Skin epidermis (tissue), 12 donors: ENCODE measurements at regions not wholly inside any gene's neighbourhood (a gene's known extent, or its start where the extent isn't known, plus 50 kb on each side); places are given as distances from the start of the nearest gene placed in this dataset.
A peak's percentile ranks its signal among the peaks of the same experiment; 100 is the strongest.

Source experiments
- H3K27ac ChIP-seq, 21 experiments: fragments of 200-600 bp; sonication (generic) in 11 of 21; one replicate each; pipeline ENCODE4 v1.5.0; 2020; ENCODE audit warnings: mild to moderate bottlenecking in 3 of 21, inconsistent platforms in 2 of 21, moderate library complexity in 2 of 21
- H3K4me3 ChIP-seq, 7 experiments: fragments of 200-600 bp; sonication (generic) in 2 of 7; one replicate each; pipeline ENCODE4 v1.5.0; 2020; ENCODE audit warnings: inconsistent platforms in 2 of 7, mild to moderate bottlenecking in 2 of 7, moderate library complexity in 1 of 7

DNA sequence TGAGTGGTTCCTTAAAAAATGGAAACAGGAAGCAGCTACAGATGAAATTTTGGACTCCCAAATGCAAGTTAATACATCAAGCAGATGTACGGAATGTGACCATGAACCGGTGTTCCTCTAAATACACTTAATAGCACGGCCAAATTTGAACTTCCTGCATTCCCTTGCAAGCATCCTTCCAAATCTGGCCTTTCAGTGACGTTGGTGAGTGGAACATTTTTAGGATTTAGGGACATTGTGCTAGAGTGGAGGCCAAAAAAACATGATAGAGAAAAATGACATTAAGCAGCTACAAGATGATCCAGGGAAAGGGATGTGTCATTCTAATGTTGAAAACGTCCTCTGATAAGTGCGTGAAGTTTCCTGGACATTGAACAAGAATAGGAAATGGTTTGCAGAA lies 62.1 kb downstream of the CTAGE1 start:
- no peak overlapping the region for H3K27ac ChIP-seq
- H3K4me3 ChIP-seq, result no peak overlapping the region

DNA sequence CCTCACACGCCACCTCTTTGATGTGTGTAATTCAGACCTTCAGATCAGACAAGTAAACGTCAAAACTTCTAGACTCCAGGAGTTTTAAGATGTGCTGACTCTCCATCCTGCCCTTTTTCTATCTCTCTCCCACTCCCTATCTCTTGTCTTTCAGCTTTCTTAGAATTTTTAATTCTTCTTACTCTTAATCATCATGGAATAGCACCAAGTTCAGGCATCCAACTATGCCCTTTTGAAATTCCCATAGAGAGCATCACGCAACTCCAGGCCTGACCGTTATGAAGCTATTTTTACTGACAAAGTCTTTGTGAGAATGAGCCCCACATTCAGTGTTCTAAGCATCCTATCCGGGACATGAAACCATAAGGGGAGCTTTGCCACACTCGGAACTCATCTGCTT lies 62.6 kb downstream of the CTAGE1 start:
- no peak overlapping the region for H3K27ac ChIP-seq

DNA sequence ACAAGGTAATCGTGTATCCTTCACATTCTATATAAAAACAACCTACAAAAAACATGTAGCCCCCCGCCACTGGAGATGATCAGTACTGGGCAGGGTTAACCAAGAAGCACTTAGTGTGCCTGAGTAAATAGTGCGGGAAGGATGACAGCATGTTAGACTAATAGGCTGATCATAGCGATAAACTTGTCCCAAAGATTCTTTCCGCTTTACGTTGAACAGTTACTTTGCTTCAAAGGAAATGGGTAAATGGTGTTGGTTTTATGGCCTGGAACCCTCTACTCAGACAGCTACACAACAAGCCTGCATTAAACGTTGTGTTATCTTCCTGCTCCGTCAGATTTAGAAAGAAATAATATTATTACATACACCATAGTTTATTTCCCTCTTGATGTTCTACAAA lies 67.7 kb downstream of the CTAGE1 start:
- Histone ChIP-seq H3K27ac (no peak overlapping the region), H3K4me3 (no peak overlapping the region)

More for the DNA sequence above, 62.6 kb downstream of the CTAGE1 start:
- H3K4me3 ChIP-seq, result no peak overlapping the region

DNA sequence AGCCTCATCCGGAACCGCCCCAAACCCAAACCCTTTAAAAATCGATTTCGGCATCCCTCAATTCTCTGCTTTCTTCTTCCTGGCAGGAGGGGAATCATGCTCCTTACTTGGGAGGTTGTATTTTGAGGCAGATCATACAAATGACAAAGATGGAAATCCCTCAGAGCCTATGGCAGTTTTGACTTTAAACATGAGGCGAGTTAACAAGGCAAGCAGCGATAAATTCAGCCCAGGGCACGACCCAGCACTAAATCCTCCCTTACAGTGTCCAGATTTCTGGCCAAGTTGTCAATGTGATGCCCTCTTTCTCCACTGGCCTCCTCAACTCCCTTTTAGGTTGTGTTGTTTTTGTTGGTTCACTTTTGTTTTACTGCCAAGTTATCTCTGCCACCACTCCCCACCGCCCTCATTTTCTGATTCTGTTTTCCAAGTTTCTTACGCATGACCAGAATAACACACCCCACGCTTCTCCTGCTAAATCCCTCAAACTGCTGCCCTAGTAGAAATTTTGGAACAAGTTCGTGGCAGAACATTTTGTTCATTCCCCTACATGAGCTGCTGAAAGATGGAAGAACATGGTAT lies 68.3 kb downstream of the CTAGE1 start:
- Histone ChIP-seq H3K27ac (peak overlapping the region in 4 of 21 experiments; percentile 36 to 63 (median 47)), H3K4me3 (peak overlapping the region in 4 of 7 experiments; percentile 19 to 43 (median 28))

DNA sequence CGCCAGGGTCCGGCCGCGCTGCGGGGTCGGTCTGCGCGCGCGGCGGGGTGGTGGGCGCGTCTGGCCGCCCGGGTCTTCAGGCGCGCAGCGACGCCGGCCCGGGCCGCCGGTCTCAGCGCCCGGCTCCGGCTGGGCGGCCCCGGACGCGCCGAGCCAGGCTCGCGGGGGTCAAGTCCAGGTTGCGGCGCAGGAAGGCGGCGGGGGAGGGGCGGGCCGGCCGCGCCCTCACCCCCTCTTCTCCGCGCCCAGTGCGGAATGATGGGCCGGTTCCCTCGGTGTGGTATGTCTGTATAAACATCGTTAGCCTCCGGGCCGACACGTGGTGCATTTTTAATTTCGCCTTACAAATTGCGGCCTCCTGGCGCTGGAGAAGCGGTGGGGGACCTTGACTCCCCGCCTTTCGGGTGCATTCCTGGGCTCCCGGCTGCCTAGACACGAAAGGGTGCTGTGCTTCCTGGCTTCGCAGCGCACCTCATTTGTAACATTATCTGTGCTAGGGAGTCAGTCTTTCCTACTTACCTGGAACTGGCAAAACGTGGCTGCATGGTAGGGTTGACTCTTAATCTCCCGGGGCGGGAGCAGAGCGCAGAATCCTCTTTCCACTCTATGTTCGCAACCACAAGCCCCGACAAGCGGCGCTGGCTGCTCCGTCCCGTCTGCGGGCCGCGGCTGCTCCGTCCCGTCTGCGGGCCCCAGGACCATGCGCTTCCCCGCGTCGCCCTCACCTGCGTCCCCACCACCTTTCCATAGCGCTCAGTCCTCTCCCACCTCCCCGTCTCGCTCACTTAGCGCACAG lies 69.0 kb downstream of the CTAGE1 start:
- Histone ChIP-seq H3K27ac (peak overlapping the region in 10 of 21 experiments; percentile 5 to 69 (median 54)), H3K4me3 (peak overlapping the region in 6 of 7 experiments; percentile 4 to 43 (median 19))

DNA sequence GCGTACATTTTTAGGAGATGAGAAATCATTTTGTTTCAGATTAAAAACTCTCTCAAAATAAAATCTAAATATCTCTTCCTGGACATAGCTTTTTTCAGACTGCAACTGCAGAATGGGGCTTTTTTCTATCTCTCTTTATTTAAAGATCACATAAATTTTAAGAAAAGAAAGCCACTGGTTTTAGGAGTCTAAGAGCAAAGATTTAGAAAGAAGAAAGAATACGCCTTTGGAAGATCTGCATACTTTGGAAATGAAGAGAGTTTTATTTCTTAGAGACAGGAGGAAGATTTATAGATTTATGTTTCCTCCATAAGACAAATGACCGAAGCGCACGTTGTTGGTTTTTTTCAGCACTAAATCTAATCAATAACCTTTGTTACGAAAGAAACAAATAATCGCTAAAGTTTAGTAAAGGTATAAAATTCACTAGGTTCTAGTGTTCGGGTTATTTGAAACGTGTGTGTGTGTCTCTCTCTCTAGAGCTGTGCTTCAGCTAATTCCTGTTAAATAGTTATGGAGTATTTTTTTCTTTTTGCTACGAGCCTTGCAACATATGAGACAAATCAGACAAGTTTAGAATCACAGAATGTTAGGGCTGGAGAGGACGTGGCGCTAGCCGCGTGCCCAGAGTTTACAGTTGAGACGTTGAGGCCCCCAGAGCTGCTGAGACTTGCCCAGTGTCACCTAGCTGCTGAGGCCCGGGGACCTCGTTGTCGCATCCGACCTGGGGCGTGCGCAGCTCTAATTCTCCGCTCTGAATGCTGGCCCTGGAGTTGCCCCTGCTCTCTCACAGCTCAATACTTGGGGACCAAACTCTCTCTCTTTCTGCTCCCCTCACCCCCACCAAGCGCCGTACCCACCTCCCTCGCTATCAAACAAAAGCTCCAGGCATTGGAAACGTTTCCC lies 69.9 kb downstream of the CTAGE1 start:
- Histone ChIP-seq H3K4me3 (peak overlapping the region in 4 of 7 experiments; percentile 19 to 43 (median 28)), H3K27ac (peak overlapping the region in 7 of 21 experiments; percentile 3 to 69 (median 52))

DNA sequence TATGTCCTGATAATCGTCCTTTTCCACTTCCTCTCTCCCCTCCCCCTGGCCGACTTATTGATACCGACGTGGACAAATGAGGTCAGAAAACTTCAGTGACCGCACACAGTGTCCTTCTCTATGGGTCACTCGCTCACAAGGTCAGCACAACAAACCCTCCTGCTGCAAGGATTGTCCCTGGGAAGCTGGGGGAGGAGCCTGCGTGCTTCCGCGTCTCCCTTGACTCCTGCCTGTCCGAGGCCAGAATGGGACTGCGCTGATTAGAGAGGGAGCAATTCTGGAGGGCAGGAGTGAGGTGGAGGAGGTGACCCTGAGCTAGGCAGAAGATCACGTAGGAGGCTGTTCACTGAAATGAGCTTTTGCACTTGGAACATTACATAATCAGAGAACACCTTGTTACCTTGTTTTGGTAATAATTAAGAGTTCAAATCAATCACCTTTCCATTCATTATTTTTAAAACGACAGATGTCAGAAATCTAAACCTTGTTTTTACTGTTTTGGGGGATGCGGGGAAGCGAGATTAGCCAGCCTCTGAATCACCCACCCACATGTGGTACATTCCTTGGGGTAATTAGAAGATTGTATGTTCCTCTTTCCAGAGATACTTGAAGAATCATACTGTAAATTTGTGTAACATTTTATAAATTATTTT lies 70.6 kb downstream of the CTAGE1 start:
- peak overlapping the region in 7 of 21 experiments; percentile 3 to 75 (median 27) for H3K27ac ChIP-seq
- H3K4me3 ChIP-seq, result no peak overlapping the region

DNA sequence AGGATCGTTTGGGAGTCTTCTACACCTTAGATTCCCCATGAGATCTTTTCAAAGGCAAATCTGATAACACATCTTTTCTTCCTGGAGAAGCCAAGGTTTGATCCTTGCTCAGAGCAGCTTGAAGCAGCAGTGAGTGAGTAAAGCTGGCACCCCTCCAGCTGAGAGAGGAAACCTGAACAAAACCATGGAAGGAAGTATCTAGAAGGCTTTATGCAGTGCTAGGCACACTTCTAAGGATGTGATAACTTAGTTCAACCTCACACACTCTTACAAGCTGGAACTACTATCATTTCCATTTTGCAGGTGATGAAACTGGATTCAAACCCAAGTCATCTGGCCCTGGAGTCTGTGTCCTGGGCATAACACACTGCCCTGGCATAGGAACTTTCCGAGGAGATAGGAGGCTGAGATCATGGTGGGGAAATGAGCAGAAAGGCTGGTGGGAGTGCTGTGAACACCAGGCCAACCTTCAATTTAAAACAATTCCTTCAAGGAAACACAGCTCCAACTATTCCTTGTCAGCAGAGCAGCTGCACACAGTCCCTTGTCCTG lies 71.2 kb downstream of the CTAGE1 start:
- peak overlapping the region in 6 of 21 experiments; percentile 6 to 75 (median 30) for H3K27ac ChIP-seq

DNA sequence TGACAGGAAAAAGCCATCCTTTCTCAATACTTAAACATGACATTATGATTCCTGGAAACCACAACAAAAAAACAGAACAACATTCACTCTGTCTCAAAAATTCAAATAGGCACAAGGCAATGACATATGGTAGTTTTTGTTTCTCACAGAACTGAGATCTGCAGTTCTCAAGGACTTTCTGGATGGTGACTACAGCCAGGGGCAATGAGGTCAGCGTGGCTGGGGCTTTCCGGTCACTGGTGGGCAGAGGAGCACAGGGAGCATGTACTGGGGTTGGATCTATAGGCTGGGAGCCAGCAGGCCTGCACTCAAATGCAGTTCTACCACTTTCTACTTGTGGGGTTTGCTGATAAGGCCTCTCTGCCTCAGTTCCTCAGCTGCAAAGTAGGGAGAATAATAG lies 72.0 kb downstream of the CTAGE1 start:
- Histone ChIP-seq H3K4me3 (no peak overlapping the region), H3K27ac (peak overlapping the region in 4 of 21 experiments; percentile 3 to 75 (median 67))

More for the DNA sequence above, 71.2 kb downstream of the CTAGE1 start:
- no peak overlapping the region for H3K4me3 ChIP-seq

DNA sequence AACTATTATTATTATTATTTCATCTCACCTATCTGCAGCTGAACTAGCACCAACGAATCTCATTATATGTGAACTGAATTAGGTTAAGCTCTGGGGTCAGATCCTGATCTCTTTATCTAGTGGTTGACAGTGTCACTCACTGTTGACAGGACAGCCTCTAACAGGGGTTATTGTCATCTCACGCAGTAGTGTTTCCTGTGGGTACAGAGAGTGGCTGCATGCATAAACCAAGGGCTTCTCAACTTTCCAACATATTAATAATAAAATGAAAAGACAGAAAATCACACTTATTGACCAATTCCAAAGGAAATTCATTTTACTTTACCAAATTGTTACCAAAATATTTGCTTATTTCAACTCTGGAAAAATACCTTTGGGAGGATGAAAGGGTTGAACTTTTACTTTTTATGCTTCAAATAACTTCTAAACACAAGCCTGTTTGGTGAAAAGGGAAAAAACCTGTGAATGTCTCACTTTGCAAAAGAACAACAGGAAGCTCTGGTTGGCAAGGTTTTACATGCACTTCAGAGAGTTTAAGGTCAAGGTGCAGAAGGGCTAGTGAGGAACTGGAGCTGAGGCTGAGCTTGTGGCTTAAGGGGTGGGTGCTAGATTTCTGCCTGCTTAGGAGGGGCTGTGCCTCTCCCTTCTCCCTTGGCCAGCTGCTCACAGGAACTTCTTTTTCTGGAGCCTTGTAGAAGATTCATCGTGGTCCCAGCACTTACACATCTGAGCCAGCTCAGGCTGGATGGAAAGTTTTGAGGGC lies 72.6 kb downstream of the CTAGE1 start:
- Histone ChIP-seq H3K27ac (peak overlapping the region in 3 of 21 experiments; percentile 3 to 75 (median 66)), H3K4me3 (no peak overlapping the region)

DNA sequence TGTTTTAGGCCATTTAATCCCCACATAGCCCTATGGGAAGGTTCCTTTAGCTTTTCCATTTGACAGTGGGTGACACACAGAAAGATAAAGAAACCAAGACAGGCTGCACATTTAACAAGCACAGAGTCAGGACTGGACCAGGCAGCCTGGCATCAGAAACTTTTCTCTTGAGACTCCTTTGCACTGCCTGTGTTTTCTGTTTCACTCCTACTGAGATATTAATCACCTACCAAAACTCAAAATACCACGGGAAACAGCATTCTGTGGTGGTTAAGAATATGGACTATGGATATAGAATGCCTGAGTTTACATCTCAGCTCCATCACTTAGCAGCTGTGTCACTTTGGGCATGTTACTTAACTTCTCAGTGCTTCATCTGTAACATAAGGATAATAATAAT lies 73.3 kb downstream of the CTAGE1 start:
- Histone ChIP-seq H3K27ac (peak overlapping the region in 3 of 21 experiments; percentile 1 to 61 (median 60)), H3K4me3 (no peak overlapping the region)

DNA sequence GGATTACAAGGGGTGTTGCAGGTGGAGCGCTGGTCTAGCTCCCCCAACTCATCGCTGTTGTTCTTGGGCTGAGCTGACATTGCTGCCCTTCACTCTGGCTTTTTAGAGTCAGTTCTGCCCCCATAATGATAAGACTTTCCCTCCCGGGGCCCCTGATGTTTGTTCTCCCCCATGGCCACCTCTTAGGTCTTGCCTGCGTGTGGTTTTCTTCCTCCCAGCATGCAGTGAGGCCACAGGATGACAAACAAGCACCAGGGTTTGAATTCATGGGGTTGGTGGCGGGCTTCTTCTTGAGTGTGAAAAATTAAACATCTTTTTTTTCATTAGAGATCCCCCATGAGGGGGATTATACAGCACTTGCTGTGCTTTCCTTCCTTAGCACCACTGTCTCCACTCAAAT lies 74.1 kb downstream of the CTAGE1 start:
- H3K27ac ChIP-seq, result peak overlapping the region in 5 of 21 experiments; percentile 16 to 61 (median 51)
- H3K4me3 ChIP-seq, result no peak overlapping the region

DNA sequence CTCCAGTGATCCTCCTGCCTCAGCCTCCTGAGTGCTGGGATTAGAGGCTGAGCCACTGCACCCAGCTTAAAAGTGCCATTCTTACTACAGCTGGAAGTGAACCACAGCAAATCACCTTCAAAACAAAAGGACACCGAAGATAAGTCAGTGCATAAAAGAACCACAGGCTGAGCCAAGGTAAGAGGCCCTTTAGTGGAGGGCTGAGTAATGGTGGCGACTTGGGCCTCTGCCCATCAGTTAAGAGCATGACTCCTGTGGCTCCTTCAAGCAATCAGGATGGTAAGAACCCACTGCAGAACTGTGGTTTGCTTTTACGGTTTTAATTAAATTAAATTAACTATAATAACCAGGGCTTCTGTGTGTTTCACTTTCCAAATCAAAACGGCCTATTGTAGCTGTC lies 75.1 kb downstream of the CTAGE1 start:
- peak overlapping the region in 1 of 21 experiments; percentile 60 for H3K27ac ChIP-seq
- H3K4me3 ChIP-seq, result no peak overlapping the region

DNA sequence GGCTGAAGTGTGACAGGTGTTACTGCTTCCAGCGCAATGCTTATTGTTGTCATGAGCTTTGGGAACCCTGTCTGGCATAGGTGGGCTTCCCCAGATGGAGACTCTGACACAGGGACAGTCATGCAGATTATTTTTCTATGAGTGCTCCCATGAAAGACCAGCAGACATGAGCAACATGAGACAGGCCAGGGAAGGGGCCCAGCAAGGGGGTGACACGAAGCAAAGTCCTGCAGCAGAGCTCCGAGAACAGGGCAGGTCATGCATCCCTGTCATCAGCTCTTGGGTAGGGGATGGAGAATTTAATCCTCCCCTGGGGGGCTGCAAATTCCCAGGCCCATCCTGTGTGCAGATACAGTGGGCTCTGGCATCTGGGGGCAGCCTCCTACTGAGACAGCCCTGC lies 77.4 kb downstream of the CTAGE1 start:
- Histone ChIP-seq H3K4me3 (no peak overlapping the region), H3K27ac (no peak overlapping the region)

DNA sequence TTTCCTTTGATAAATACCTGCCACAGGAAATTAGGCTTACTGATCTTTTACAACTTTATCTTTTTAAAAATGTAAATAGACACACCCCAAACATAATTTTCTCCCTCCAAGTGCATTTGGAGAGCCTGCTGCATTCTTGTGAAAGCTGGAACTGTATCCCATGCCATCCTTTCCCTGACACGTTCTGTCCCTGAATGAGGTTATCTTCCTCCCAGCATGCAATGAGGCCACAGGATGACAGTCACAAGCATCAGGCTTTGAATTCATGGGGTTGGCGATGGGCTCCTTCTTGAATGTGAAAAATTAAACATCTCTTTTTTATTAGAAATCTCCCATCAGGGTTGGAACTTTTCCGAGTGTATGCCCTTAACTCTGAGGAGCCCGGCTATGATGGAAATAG lies 77.8 kb downstream of the CTAGE1 start:
- Histone ChIP-seq H3K27ac (no peak overlapping the region), H3K4me3 (no peak overlapping the region)

DNA sequence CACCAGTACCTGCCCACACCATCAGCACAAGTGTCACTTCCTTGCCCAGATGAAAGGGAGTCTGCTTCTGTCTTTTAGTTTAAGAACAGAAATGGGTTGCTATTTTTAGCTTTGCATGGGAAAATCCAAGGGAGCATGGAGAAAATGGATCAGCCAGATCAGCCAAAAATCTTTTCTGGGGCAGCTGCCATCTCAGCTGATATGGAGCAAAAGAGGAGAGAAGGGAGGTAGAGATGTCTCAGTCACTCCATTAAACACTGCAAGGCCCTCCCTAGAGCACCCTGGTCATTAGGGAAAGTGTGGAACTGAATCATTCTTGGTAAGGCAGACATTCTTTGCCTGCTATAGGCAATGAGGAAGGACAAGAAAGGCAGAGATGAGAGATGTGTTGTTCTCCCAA lies 79.9 kb downstream of the CTAGE1 start:
- no peak overlapping the region for H3K4me3 ChIP-seq
- peak overlapping the region in 1 of 21 experiments; percentile 14 for H3K27ac ChIP-seq

DNA sequence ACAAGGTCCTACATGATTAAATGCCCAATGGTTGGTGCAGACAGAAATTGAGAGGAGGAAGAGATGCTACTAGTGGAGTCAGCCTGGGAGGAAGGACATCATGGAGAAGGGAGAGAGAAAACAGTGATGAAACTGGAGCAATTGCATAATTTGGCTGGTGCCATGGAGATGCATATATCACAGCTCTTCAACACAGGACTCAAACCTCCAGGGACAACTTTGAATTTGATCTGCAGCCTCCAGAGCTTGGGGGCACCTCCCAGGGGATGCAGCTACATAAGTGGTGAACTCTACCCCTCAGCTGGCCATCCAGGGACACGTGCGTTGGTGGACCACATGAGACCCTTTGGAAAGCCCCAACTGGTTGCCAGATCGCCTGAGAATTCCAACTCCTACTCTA lies 80.4 kb downstream of the CTAGE1 start:
- Histone ChIP-seq H3K27ac (no peak overlapping the region), H3K4me3 (no peak overlapping the region)

DNA sequence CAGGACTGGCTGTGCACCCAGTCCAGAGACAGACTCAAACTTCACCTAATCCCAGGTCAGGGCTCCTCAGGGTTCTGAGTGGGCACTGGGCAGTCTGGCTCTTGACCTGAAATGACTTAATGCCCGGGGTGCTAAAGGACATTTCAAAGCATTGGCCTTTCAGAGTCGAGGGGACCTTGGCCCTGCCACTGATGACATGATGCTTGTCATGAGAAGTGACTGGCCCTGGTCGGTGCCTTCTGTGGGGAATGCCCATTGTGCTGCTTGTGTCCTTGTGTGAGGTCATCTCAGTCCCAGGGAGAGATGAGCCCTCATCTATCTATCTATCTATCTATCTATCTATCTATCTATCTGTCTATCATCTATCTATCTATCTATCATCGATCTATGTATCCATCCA lies 81.3 kb downstream of the CTAGE1 start:
- Histone ChIP-seq H3K27ac (no peak overlapping the region), H3K4me3 (no peak overlapping the region)
